GM23248 (cell line): ENCODE measurements at regions not wholly inside any gene's neighbourhood (a gene's known extent, or its start where the extent isn't known, plus 50 kb on each side); places are given as distances from the start of the nearest gene placed in this dataset.

Experiments
- DNase-seq: peaks from one replicate; pipeline ENCODE4 v3.0.0-alpha.2; 2015
- H2AFZ ChIP-seq: fragments of 200-600 bp; sonication (generic); 2 replicates; pipeline ENCODE4 v1.6.1; 2016; ENCODE audit warnings: antibody characterized with exemption
- H3F3A ChIP-seq: fragments of 200-600 bp; sonication (generic); 2 replicates; pipeline ENCODE4 v1.6.1; 2016; ENCODE audit warnings: mild to moderate bottlenecking, antibody characterized with exemption, mixed run types; ENCODE audit not compliant: insufficient read depth
- H3K27ac ChIP-seq: fragments of 200-600 bp; sonication (generic); 2 replicates; pipeline ENCODE4 v1.5.1; 2016; ENCODE audit warnings: mild to moderate bottlenecking
- H3K27me3 ChIP-seq: fragments of 200-600 bp; sonication (generic); replicated peaks from 2 replicates; pipeline ENCODE4 v1.6.1; 2016; ENCODE audit warnings: mild to moderate bottlenecking; ENCODE audit not compliant: insufficient read depth
- H3K36me3 ChIP-seq: fragments of 200-600 bp; sonication (generic); 2 replicates; pipeline ENCODE4 v1.6.1; 2016; ENCODE audit warnings: low read depth, mild to moderate bottlenecking
- H3K4me1 ChIP-seq: fragments of 200-600 bp; sonication (generic); 2 replicates; pipeline ENCODE4 v1.6.1; 2016; ENCODE audit warnings: mild to moderate bottlenecking; ENCODE audit not compliant: insufficient read depth
- H3K4me2 ChIP-seq: fragments of 200-600 bp; sonication (generic); one replicate; pipeline ENCODE4 v1.6.1; 2016; ENCODE audit warnings: mild to moderate bottlenecking; ENCODE audit not compliant: unreplicated experiment
- H3K4me3 ChIP-seq: fragments of 200-600 bp; sonication (generic); 2 replicates; pipeline ENCODE4 v1.5.1; 2016; ENCODE audit warnings: mild to moderate bottlenecking
- H3K79me2 ChIP-seq: fragments of 200-600 bp; sonication (generic); 2 replicates; pipeline ENCODE4 v1.6.1; 2016; ENCODE audit warnings: mild to moderate bottlenecking; ENCODE audit not compliant: insufficient read depth
- H3K9ac ChIP-seq: fragments of 200-600 bp; sonication (generic); 2 replicates; pipeline ENCODE4 v1.6.1; 2016; ENCODE audit warnings: mild to moderate bottlenecking
- H3K9me2 ChIP-seq: fragments of 200-600 bp; sonication (generic); 2 replicates; pipeline ENCODE4 v1.6.1; 2016; ENCODE audit warnings: mixed run types, mild to moderate bottlenecking, moderate library complexity; ENCODE audit not compliant: insufficient read depth
- H3K9me3 ChIP-seq: fragments of 200-600 bp; sonication (generic); one replicate; pipeline ENCODE4 v1.6.1; 2017; ENCODE audit warnings: low read depth
- H4K20me1 ChIP-seq: fragments of 200-600 bp; sonication (generic); 2 replicates; pipeline ENCODE4 v1.6.0; 2016; ENCODE audit not compliant: insufficient read depth
- EZH2 ChIP-seq: fragments of 200-600 bp; sonication (generic); IDR thresholded peaks from 2 replicates; pipeline ENCODE4 v1.6.1; 2018; ENCODE audit warnings: antibody characterized with exemption, mild to moderate bottlenecking; ENCODE audit not compliant: insufficient read depth, poor library complexity, severe bottlenecking
- EZH2phosphoT487 ChIP-seq: fragments of 200-600 bp; sonication (generic); IDR thresholded peaks from 2 replicates; pipeline ENCODE4 v1.6.1; 2018; ENCODE audit warnings: antibody characterized with exemption, moderate library complexity, mild to moderate bottlenecking, low read depth; ENCODE audit not compliant: insufficient read depth
- WGBS, 2 experiments: methylation state at CpG; one replicate each; pipeline ENCODE4 v1.1.6; 2015 to 2017; ENCODE audit warnings: low lambda C conversion rate in 2 of 2, low coverage in 1 of 2; ENCODE audit errors: missing lambda C conversion rate in 2 of 2; 5-methylcytosine and 5-hydroxymethylcytosine counted together
- in situ Hi-C: fragments of 300-500 bp; cut with MboI; formaldehyde crosslinking; loops from 2 replicates; pipeline ENCODE4 v1.15.0; 2020

- Histone ChIP-seq H3K79me2 (no peaks in the 10 kb centered on the region), H3K4me2 (no peak overlapping the region), H3K9ac (no peak overlapping the region), H3F3A (no peaks in the 10 kb centered on the region), H3K9me2 (no peaks in the 10 kb centered on the region), H3K4me1 (no peaks in the 10 kb centered on the region), H2AFZ (no peak overlapping the region), H4K20me1 (no peaks in the 10 kb centered on the region), H3K27ac (no peak overlapping the region), H3K27me3 (no peaks in the 10 kb centered on the region), H3K9me3 (no peaks in the 10 kb centered on the region), H3K36me3 (no peaks in the 10 kb centered on the region), H3K4me3 (no peak overlapping the region)
- WGBS, 2 experiments, result 27 to 29% methylated on average over 3 of the region's 3 CpGs
- no peak for TF ChIP-seq EZH2phosphoT487
- no peak for TF ChIP-seq EZH2
- in situ Hi-C loops, result no loop called here
- DNase-seq, result no peak
Measured at GRCh38 chr6:115474443-115475041, 586.1 kb downstream of the FRK start.

GRCh38 chr6:115468272-115469005, 592.3 kb downstream of the FRK start:
- Histone ChIP-seq H3K9me2 (no peaks in the 10 kb centered on the region), H3K4me1 (no peaks in the 10 kb centered on the region), H3K4me3 (no peak overlapping the region), H3K9me3 (no peaks in the 10 kb centered on the region), H3K79me2 (no peaks in the 10 kb centered on the region), H3K27ac (no peak overlapping the region), H3K27me3 (no peaks in the 10 kb centered on the region), H3K4me2 (no peak overlapping the region), H3F3A (no peaks in the 10 kb centered on the region), H2AFZ (no peak overlapping the region), H3K9ac (no peak overlapping the region), H4K20me1 (no peaks in the 10 kb centered on the region), H3K36me3 (no peaks in the 10 kb centered on the region)
- in situ Hi-C loops, result no loop called here
- no peak for DNase-seq
- TF ChIP-seq EZH2 (no peak), EZH2phosphoT487 (no peak)
- 19% methylated on average over 6 of the region's 6 CpGs for WGBS, 2 experiments

GRCh38 chr6:115467726-115468125, 593.0 kb downstream of the FRK start:
- Histone ChIP-seq H3K4me3 (no peak overlapping the region), H3K9ac (no peak overlapping the region), H3K9me3 (no peaks in the 10 kb centered on the region), H3K27ac (no peak overlapping the region), H3K4me2 (no peak overlapping the region), H3K9me2 (no peaks in the 10 kb centered on the region), H3K79me2 (no peaks in the 10 kb centered on the region), H3K4me1 (no peaks in the 10 kb centered on the region), H3F3A (no peaks in the 10 kb centered on the region), H4K20me1 (no peaks in the 10 kb centered on the region), H3K27me3 (no peaks in the 10 kb centered on the region), H2AFZ (no peak overlapping the region), H3K36me3 (no peaks in the 10 kb centered on the region)
- DNase-seq, result no peak
- in situ Hi-C loops, result no loop called here
- 8 to 19% methylated on average over 2 of the region's 2 CpGs for WGBS, 2 experiments
- no peak for TF ChIP-seq EZH2
- TF ChIP-seq EZH2phosphoT487, result no peak

- Histone ChIP-seq H3K9me2 (no peaks in the 10 kb centered on the region), H3K27me3 (no peaks in the 10 kb centered on the region), H4K20me1 (no peaks in the 10 kb centered on the region), H3F3A (no peaks in the 10 kb centered on the region), H3K4me2 (no peak overlapping the region), H2AFZ (no peak overlapping the region), H3K9me3 (no peaks in the 10 kb centered on the region), H3K27ac (no peak overlapping the region), H3K4me3 (no peak overlapping the region), H3K4me1 (no peaks in the 10 kb centered on the region), H3K9ac (no peak overlapping the region), H3K36me3 (no peaks in the 10 kb centered on the region), H3K79me2 (no peaks in the 10 kb centered on the region)
- 26 to 28% methylated on average over 1 of the region's 1 CpG for WGBS, 2 experiments
- TF ChIP-seq EZH2phosphoT487, result no peak
- no peak for TF ChIP-seq EZH2
- in situ Hi-C loops, result no loop called here
- no peak for DNase-seq
Measured at GRCh38 chr6:115460913-115461312, 599.8 kb downstream of the FRK start.

- no peaks in the 10 kb centered on the region for H4K20me1 ChIP-seq
- H2AFZ ChIP-seq, result no peak overlapping the region
- H3K9ac ChIP-seq, result no peak overlapping the region
- H3K27ac ChIP-seq, result no peak overlapping the region
- no peaks in the 10 kb centered on the region for H3K9me2 ChIP-seq
- H3K9me3 ChIP-seq, result peaks cover 5% of the 10 kb centered on the region
- no peak for DNase-seq
- H3K4me2 ChIP-seq, result no peak overlapping the region
- no peak overlapping the region for H3K4me3 ChIP-seq
- H3F3A ChIP-seq, result no peaks in the 10 kb centered on the region
- no peak for TF ChIP-seq EZH2
- TF ChIP-seq EZH2phosphoT487, result no peak
- H3K4me1 ChIP-seq, result no peaks in the 10 kb centered on the region
- no peaks in the 10 kb centered on the region for H3K27me3 ChIP-seq
- in situ Hi-C loops, result no loop called here
- H3K36me3 ChIP-seq, result no peaks in the 10 kb centered on the region
- H3K79me2 ChIP-seq, result no peaks in the 10 kb centered on the region
Measured at GRCh38 chr6:115456848-115457247, 603.8 kb downstream of the FRK start.
